BJ (cell line): ENCODE measurements at regions not wholly inside any gene's neighbourhood (a gene's known extent, or its start where the extent isn't known, plus 50 kb on each side); places are given as distances from the start of the nearest gene placed in this dataset.
"Not testable (repeated sequence)": the region's sequence is repeated elsewhere in the genome, so short reads cannot be mapped to it uniquely, and the experiment has no call there.

Source experiments
- CTCF ChIA-PET: fragments of 350-600 bp; formaldehyde crosslinking; extraction: SDS; loops from one replicate; lab custom pipeline; 2021; ENCODE audit warnings: antibody characterized with exemption, inconsistent platforms; lab: Yijun Ruan, JAX
- POLR2A ChIA-PET: fragments of 300-600 bp; sonication (Branson Sonifier 250); formaldehyde crosslinking; extraction: SDS; loops from one replicate; lab custom pipeline; 2021; ENCODE audit warnings: antibody characterized with exemption; lab: Charles Lee
- DNase-seq: peaks from one replicate; pipeline ENCODE4 v3.0.0-alpha.2; 2011; ENCODE audit warnings: low read depth
- H3K27me3 ChIP-seq: 2 replicates; pipeline ENCODE4 v1.6.0; 2011; ENCODE audit warnings: low read length; ENCODE audit not compliant: control insufficient read depth, insufficient read depth
- H3K36me3 ChIP-seq: 2 replicates; pipeline ENCODE4 v1.5.1; 2011; ENCODE audit warnings: low read length; ENCODE audit not compliant: control insufficient read depth, insufficient read depth
- H3K4me3 ChIP-seq: 2 replicates; pipeline ENCODE4 v1.5.1; 2011; ENCODE audit warnings: low read depth, mild to moderate bottlenecking, control low read depth, low read length
- CTCF ChIP-seq: IDR thresholded peaks from 2 replicates; pipeline ENCODE4 v1.5.1; 2011; ENCODE audit warnings: low read depth, mild to moderate bottlenecking, control low read depth, inconsistent platforms, low read length, moderate library complexity; ENCODE audit not compliant: insufficient read depth

- no peak overlapping the region for H3K4me3 ChIP-seq
- H3K27me3 ChIP-seq = no peaks in the 10 kb centered on the region
- no peak for TF ChIP-seq CTCF
- H3K36me3 ChIP-seq = no peaks in the 10 kb centered on the region
- ChIA-PET CTCF (no interaction called here), POLR2A (no interaction called here)
- no peak for DNase-seq
Measured at GRCh38 chr5:63111891-63112290, 533.3 kb downstream of the LRRC70 start.

- Histone ChIP-seq H3K27me3 (no peaks in the 10 kb centered on the region), H3K4me3 (no peak overlapping the region), H3K36me3 (no peaks in the 10 kb centered on the region)
- DNase-seq = no peak
- CTCF ChIA-PET = no interaction called here
- POLR2A ChIA-PET = no interaction called here
- no peak for TF ChIP-seq CTCF
Measured at GRCh38 chr5:63101870-63102269, 523.3 kb downstream of the LRRC70 start.

GRCh38 chr5:63097286-63097685 is 518.7 kb downstream of the LRRC70 start:
- POLR2A ChIA-PET = no interaction called here
- Histone ChIP-seq H3K36me3 (no peaks in the 10 kb centered on the region), H3K27me3 (no peaks in the 10 kb centered on the region), H3K4me3 (no peak overlapping the region)
- no peak for DNase-seq
- CTCF ChIA-PET = no interaction called here
- TF ChIP-seq CTCF = no peak

- DNase-seq = no peak
- TF ChIP-seq CTCF = no peak
- no peaks in the 10 kb centered on the region for H3K36me3 ChIP-seq
- ChIA-PET POLR2A (no interaction called here), CTCF (no interaction called here)
- H3K4me3 ChIP-seq = no peak overlapping the region
- H3K27me3 ChIP-seq = no peaks in the 10 kb centered on the region
Measured at GRCh38 chr5:63094730-63095129, 516.1 kb downstream of the LRRC70 start.

GRCh38 chr5:63089147-63089546 is 510.5 kb downstream of the LRRC70 start:
- Histone ChIP-seq H3K36me3 (no peaks in the 10 kb centered on the region), H3K4me3 (no peak overlapping the region), H3K27me3 (no peaks in the 10 kb centered on the region)
- TF ChIP-seq CTCF = no peak
- ChIA-PET POLR2A (no interaction called here), CTCF (no interaction called here)
- no peak for DNase-seq

GRCh38 chr5:63085561-63085960 is 506.9 kb downstream of the LRRC70 start:
- H3K36me3 ChIP-seq = no peaks in the 10 kb centered on the region
- H3K4me3 ChIP-seq = no peak overlapping the region
- ChIA-PET CTCF (no interaction called here), POLR2A (no interaction called here)
- no peak for TF ChIP-seq CTCF
- no peak for DNase-seq
- no peaks in the 10 kb centered on the region for H3K27me3 ChIP-seq

GRCh38 chr5:63083689-63084088 is 505.1 kb downstream of the LRRC70 start:
- DNase-seq, POLR2A ChIA-PET, H3K36me3 ChIP-seq, CTCF ChIA-PET, H3K27me3 ChIP-seq, H3K4me3 ChIP-seq: not testable (repeated sequence)
